Left colon (tissue), 2 donors: ENCODE measurements at regions not wholly inside any gene's neighbourhood (a gene's known extent, or its start where the extent isn't known, plus 50 kb on each side); places are given as distances from the start of the nearest gene placed in this dataset.
"Not testable (repeated sequence)": the region's sequence is repeated elsewhere in the genome, so short reads cannot be mapped to it uniquely, and the experiment has no call there.

ENCODE experiments used
- ATAC-seq: fragments of 200-7000 bp; cut with Tn5 transposase; one replicate; pipeline ENCODE4 v1.9.1; 2020; ENCODE audit warnings: mild to moderate bottlenecking, moderate library complexity
- DNase-seq, 2 donors: peaks; one replicate each; pipeline ENCODE4 v3.0.0-alpha.2; 2020
- intact Hi-C, 2 donors: fragments of 100-400 bp; cut with DNase I in 1 of 2; cut with micrococcal nuclease in 1 of 2; formaldehyde crosslinking; loops; one replicate each; pipeline versions ENCODE4 v1.11.2 to v1.14.0; 2022; cut with DNase I, micrococcal nuclease
- donor health status: DM: no; HTN: no; CAD: no.
- donor health status: DM: yes; HTN: yes; CAD: no.

DNA sequence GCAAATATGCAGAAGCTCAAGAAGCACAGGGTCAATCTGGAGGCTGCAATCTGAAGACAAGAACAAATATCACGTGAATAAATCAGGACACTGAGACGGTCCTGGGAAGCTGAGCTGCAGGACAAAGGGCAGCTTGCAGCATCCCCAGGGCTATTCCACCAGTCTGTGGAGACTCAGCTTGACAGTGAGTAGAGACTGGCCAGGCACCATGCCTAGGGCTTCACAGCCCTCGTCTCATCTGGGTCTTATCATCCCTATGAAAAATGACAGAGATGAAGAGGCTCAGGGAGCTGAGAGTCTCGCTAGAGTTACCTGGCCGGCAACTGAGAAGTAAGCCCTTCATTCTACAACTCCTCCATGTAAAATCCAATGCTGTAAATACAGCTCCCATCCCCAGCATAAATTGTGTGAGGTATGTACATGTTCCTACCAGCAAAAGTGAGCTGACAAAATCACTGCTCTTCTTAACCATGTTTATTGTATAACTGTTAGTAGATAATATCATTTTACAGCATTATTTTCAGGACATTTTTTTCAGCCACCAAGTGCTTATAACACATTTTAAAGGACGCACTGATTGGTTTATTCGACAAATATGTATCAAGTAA, 186.6 kb upstream of the IGFBP3 start:
- ATAC-seq (no peak), DNase-seq (no peak)

DNA sequence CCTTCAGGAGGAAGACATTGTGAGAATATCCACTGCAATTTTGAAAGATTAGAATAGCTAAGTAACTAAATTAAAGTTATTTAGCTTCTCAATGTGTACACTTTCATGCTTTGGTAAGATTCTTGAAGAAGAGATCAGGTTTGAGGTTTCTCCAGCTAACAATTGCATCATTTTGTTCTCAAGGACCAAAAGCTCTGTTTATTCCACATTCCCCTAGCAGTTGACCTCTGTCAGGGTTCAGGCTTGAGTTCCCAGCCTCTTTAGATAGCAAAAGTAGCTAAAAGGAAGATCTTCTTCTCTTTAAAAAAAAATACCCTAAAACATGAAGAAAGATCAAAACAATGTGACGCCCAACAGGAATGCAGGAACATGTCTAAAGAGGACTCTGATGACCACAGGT, 179.4 kb upstream of the IGFBP3 start:
- ATAC-seq (no peak), DNase-seq (no peak)
- intact Hi-C loops = no loop called here

More for the DNA sequence above, 186.6 kb upstream of the IGFBP3 start:
- intact Hi-C loops = no loop called here

DNA sequence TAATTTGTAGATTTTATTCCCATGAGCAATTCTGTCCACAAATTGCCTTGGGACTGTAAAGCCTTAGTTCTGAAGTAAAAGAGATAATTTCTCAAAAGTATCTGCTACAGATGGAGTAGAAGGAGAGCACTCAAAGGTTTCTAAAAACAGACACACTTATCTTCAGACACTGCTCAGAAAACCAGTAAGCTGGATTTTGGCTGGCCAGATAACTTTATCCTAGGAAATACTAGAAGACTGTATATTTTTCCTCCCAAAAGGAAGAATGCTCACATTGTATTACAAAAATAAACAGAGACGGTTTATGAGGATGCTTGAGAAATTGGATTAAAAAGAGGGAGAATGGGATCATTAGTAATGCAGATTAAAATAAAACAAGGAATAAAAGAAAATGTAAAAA, 178.0 kb upstream of the IGFBP3 start:
- ATAC-seq (no peak), DNase-seq (no peak)
- intact Hi-C loops = no loop called here

DNA sequence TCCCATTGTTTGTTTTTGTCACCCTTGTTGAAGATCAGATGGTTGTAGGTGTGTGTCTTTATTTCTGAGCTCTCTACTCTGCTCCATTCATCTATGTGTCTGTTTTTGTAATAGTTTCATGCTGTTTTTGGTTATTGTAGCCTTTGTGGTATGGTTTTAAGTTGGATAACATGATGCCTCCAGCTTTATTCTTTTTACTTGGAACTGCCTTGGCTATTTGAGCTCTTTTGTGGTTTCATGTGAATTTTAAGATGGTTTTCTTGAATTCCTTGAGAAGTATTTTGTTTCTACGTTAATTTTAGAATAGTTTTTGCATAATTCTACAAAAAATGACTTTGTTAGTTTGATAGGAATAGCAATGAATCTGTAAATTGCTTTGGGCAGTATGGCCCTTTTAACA, 170.0 kb upstream of the IGFBP3 start:
- ATAC-seq = no peak
- intact Hi-C loops = no loop called here
- DNase-seq = no peak

DNA sequence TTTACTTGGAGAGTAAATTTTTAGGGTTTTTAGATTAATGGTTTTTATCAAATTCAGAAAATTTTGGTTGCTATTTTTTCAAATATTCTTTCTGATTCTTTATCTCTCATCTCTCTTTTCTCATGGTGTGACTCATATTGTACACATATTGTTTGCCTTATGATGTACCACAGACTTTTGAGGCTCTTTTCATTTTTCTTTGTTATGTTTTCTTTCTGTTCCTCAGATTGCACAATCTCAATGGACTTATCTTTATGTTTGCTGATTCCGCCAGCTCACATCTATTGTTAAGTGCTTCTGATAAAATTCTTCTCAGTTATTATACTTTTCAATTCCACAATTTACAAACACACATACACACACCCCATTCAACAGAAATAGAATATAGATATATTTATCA, 168.2 kb upstream of the IGFBP3 start:
- DNase-seq (no peak), ATAC-seq (no peak)
- intact Hi-C loops = no loop called here

DNA sequence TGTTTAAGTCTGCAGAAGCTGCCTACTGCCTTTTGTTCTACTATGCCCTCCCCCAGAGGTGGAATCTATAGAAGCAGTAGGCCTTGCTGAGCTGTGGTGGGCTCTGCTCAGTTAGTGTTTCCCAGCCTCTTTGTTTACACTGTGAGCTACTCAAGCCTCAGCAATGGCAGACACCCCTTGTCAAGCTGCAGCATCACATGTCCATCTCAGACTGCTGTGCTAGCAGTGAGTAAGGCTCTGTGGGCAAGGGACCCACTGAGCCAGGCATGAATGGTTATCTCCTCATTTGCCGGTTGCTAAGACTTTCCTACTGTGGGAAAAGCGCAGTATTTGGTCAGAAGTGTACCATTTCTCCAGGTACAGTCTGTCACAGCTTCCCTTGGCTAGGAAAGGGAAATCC, 167.4 kb upstream of the IGFBP3 start:
- intact Hi-C loops, ATAC-seq, DNase-seq: not testable (repeated sequence)

DNA sequence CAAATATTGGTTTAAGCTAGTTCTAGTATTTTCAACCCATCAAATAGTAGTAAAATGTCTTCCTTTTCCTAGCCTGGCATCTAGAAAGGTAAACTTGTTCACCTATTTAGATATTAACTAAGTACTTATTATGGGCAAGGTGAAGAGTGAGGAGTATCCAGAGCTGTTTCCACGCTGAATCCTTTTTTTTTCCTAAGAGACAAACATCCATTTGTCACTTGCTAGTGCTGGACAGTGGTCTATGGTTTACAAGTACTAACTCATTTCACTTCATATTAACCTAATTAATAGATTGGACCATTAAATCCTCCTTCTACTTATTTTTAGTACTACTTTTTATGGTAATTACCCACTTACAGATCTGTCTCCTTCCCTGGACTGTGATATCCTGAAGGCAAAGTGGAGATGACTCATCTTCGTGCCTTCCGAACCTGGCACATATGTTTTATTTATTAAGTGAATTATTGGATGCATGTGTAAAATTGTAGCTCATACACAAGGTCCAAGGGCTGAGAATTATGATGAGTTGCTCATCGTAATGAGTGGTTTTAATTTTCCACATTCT, 159.6 kb upstream of the IGFBP3 start:
- DNase-seq (no peak), ATAC-seq (no peak)
- intact Hi-C loops = no loop called here

DNA sequence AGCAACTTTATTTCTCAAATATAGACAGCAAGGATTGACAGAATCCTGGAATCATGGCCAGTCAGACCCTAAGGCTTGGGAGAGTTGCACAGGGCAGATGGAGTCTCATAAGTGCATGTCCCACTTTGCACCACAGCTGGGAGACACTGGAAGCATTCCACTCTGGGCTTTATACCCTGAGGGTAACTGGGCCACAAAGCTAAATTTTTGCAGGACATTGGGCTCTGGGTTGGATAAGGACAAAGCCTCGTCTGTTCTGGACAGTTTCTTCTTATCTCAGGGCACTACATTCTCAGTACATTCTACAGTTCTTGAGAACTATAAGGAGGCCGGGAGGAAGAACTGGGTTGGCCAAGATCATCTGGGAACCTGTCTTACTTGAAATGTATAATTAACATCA, 158.3 kb upstream of the IGFBP3 start:
- intact Hi-C loops = no loop called here
- DNase-seq = no peak
- no peak for ATAC-seq

DNA sequence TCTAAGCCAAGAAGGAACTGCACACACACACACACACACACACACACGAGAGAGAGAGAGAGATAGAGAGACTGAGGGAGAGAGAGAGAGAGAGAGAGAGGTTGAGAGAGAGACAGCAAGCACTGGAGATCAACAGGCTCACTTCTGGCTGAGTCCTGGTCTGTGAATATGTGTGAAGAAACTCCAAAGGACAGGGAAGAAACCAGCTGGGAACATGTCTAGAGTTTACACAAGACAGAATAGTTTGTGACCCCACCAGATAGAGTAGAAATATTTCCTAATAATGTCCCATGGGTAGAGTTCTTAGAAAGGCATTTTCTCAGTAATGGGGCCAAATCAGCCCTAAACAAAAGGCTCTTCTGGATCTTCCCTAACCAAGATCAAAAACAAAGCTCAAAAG, 155.5 kb upstream of the IGFBP3 start:
- intact Hi-C loops = no loop called here
- ATAC-seq (no peak), DNase-seq (no peak)

DNA sequence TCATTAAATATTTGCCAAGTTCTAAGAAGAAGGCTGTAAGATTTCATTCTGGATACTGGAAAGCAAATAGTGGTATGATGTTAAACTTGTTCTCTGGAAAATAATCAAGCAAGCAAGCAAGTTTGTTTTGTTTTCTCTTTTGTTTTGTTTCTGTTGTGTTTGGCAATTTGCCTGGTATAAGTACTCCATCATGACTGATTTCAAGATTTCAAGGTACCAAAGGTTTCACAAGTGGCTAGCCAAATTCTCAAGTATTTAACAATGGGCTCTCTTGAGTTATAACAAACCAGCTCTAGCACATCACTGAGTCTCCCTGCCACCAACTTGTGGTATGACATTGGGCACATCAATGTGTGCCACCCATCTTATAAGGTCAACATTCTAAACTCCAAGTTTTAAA, 151.7 kb upstream of the IGFBP3 start:
- intact Hi-C loops = no loop called here
- DNase-seq = no peak
- ATAC-seq = no peak

DNA sequence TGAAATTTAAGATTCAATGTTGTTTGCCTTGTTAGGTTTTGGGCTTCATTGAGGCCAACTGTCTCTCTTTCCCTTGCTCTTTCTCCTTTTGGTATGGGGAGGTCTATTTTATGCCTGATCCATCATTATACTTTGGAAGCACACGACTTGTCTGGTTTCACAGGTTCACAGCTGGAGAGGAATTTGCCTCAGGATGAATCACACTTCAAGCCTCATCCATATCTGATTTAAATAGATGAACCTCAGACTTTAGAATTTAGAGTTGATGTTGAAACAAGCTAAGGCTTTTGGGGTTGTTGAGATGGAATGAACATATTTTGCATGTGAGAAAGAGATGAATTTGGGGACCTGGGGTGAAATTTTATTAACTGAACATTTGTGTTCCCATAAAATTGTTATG, 150.5 kb upstream of the IGFBP3 start:
- intact Hi-C loops = no loop called here
- DNase-seq (no peak), ATAC-seq (no peak)

DNA sequence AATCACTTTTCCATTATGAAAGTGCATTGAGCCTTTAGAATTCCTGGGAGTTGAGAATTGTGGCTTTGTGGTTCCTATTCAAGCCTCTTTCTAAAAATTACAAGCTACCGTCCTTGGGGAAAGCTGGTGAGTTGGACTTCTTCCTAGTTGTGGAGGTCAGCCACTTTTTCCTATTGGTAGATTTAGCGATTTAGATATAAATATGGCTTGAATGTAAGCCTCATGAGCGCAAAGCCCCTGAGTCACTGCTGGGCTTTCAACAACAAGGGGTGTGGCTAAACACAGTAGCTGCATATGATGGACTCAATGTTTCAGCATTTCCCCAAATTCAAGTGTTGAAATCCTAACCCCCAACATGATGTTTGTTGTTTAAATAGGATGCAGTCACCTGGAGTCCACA, 150.0 kb upstream of the IGFBP3 start:
- intact Hi-C loops = no loop called here
- DNase-seq (no peak), ATAC-seq (no peak)

DNA sequence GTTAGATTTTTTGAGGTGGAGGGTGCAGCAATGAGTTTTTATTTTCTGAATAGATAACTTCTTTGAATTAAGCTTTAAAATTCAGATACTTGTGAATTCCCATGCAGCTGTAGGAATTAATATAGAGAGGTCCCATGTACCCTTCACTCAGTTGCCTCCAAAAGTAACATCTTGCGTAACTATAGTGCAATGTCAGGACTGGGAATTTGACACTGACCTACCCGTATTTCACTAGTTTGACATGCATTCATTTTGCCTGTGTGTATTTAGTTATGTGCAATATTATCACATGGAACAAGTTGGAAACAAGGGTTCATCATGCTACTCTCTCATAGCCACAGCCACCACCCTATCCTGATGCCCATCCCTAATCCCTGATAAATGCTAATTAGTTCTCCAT, 147.1 kb upstream of the IGFBP3 start:
- DNase-seq (no peak), ATAC-seq (no peak)
- intact Hi-C loops = no loop called here

DNA sequence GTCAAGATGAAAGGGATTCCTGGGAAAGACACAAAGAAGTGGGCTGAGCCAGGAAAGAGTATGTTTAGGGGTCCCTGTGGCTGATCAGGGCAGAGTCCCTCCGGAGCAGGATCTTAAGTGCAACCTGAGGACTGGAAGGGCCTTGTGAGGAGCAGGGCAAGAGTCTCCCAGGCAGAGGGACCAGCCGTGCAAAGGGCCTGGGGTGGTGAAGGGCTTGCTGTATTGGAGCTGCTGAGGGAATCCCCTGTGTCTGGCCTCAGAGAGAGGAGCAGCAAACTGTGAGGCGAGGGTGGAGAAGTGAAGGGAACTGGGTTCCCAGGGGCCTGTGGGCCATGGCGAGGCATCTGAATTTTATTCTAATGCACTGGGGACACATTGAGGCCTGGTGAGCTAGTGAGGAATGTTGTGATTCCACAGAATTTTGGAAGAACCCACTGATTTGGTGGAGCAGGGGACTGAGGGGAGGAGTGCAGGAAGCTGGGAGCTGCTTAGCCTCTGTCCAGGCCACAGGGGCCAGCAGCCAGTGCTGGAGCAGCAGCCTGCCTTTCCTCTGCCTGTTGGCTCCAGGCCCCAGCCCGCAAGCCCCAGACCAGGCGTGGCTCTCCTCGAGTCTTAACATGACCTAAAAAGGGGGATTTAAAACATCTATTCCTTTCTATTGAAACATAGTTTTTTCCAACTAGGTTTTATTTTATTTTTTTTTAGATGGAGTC, 138.4 kb upstream of the IGFBP3 start:
- intact Hi-C loops = no loop called here
- no peak for ATAC-seq
- DNase-seq = no peak

DNA sequence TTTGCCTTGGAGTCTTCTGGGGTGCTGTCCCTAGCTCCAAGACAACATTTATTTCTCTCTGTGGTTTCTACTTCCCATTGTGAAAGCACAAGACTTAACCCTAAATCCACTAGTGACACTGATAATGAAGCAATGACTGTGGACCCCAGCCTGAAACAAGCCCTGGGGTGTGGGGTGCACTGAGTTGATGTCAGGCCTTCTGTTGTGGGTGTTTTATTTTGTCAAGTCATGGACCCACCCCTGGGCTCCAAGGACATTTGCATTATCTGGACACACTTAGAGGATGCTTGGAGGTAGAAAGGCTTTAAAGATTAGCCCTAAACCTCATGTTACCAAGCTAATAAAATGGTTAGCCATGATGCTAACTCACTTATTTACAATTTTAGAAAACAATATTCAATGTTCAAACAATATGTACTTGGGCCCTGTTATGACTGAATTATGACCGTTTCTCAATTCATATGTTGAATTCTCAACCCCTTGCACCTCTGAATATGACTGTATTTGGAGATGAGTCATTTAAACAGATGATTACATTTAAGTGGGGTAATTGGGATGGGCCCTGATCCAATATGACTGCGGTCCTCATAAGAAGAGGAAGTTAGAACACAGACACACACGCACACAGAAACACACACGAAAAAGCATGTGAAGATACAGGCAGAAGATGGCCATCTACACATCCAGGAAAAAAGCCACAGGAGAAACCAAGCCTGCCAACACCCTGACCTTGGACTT, 137.2 kb upstream of the IGFBP3 start:
- ATAC-seq = no peak
- intact Hi-C loops = no loop called here
- DNase-seq = no peak

DNA sequence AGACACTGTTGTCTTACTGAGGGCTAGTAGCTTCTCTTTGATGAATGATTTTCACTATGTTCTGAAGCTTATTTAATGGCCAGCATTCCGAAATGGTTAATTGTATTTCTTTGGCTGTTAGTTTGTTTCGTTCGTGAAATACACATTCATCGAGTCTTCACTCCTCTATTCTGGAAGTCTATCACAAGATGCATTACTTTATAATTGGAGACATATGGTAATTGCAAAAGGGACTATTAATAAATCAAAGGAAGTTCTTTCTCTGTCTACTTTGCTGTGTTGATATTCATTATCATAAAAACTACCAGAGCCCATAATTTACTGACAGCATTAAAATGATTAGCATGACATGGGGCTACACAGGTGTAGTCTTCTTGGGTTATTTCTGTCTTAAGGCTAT, 133.8 kb upstream of the IGFBP3 start:
- no peak for DNase-seq
- intact Hi-C loops = no loop called here
- no peak for ATAC-seq

DNA sequence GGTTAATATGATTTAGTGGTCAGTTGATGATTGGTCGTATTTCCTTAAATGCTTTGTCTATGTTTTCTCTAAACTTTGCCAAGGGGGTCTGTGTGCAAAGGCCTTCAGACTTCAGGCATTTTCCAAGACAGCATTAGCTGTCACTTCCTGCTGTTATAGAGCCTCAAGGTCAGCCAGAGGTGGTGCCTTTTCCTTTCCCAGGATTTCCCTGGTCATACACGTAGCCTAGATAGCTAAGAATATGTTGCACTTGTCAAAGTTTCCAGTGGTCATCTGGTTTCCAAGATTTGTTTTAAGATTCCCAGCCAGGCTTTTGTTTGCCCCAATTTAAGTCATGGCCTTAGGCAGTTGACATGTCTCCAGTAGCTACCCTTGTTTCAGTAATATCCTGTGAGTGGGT, 133.2 kb upstream of the IGFBP3 start:
- DNase-seq (no peak), ATAC-seq (no peak)
- intact Hi-C loops = no loop called here

DNA sequence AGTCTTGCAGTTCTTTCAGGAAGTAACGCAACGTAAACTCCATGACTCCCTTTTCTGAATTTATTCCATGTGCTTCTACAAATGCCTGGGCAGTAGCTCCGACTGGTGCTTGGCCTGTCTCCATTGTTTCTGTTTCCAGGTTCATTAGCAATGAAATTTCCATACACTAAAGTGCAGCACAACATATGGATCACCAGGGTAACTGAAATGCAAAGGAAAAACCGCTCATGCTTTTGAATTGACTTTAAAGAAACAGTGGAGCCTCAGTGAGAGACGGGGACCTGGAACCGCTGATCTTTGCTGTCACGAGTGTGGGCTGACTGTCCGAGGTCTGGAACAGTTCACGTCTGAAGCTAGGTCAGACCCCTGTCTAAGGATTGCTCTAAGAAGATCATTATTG, 126.5 kb upstream of the IGFBP3 start:
- intact Hi-C loops = no loop called here
- DNase-seq = no peak
- no peak for ATAC-seq

DNA sequence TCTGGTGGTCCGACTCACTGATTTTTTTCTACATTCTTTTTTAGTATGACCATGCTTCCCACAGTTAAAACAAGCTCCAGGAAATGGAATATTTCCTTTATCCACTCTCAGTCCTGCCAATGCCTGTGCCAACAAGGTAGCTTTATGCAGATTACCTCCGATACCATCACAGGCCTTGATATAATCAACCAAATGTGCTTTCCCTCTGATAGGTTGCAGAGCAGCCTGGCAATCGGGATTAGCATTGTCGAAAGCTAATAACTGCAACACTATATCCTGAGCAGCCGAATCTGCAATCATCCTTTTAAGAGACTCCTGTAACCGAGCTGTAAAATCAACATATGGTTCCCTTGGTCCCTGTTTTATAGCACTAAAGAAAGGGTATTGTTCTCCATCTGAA, 122.3 kb upstream of the IGFBP3 start:
- intact Hi-C loops, ATAC-seq, DNase-seq: not testable (repeated sequence)

DNA sequence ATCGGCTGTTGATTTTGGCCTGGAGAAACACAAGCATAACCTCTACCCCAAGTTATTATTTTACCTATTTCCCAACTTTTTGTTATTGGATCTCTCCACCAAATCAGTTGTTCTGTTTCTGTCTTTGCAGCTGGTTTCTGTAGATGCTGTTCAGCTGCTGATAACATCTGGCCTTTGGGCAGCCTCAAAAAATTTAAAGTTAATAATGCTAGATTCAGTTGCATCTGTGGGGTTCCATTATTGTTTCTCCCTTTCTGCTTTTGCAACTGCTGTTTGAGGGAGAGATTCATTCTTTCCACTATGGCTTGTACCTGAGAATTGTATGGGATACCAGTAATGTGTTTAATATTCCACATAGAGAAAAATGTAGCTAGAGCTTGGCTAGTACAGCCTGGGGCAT, 118.7 kb upstream of the IGFBP3 start:
- intact Hi-C loops, ATAC-seq, DNase-seq: not testable (repeated sequence)
